ENCODE measurements at regions not wholly inside any gene's neighbourhood (a gene's known extent, or its start where the extent isn't known, plus 50 kb on each side); places are given as distances from the start of the nearest gene placed in this dataset.
A peak's percentile ranks its signal among the peaks of the same experiment; 100 is the strongest.

DNA sequence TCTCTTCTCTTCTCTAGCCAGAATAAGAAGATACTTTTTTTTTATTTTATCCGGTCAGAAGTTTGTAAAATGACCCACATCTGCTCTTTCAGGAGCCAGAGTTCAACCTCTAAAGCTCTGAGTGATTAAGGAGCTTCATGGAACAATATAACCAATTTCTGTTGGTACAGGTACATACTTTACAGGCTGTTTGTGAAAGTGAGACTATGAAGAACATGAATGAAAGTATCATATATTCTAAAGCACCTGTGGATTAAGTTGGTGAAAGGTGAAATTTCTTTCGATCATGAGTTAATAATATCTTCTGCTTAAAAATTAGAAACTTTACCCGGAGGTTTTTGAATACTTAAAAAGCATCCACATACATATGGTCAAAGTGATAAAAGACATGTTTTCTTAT is 65.2 kb downstream of the DMRT2 start:
- no peaks in the 10 kb centered on the region for H3K4me1 Mint-ChIP-seq
- H3K27me3 Mint-ChIP-seq (ENCODE audit: low read depth) = peaks cover 5% of the 10 kb centered on the region
- H3K9me3 Mint-ChIP-seq = peaks cover 14% of the 10 kb centered on the region
- H3K4me3 Mint-ChIP-seq = no peak overlapping the region
- no peak overlapping the region for H3K27ac Mint-ChIP-seq
- TF ChIP-seq, protein P1, sequence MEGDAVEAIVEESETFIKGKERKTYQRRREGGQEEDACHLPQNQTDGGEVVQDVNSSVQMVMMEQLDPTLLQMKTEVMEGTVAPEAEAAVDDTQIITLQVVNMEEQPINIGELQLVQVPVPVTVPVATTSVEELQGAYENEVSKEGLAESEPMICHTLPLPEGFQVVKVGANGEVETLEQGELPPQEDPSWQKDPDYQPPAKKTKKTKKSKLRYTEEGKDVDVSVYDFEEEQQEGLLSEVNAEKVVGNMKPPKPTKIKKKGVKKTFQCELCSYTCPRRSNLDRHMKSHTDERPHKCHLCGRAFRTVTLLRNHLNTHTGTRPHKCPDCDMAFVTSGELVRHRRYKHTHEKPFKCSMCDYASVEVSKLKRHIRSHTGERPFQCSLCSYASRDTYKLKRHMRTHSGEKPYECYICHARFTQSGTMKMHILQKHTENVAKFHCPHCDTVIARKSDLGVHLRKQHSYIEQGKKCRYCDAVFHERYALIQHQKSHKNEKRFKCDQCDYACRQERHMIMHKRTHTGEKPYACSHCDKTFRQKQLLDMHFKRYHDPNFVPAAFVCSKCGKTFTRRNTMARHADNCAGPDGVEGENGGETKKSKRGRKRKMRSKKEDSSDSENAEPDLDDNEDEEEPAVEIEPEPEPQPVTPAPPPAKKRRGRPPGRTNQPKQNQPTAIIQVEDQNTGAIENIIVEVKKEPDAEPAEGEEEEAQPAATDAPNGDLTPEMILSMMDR (IDR thresholded peaks at IDR 0.05; ENCODE audit: unreplicated experiment in 3 of 3) = no peak
- no peaks in the 10 kb centered on the region for H3K36me3 Mint-ChIP-seq (ENCODE audit: low read depth)

DNA sequence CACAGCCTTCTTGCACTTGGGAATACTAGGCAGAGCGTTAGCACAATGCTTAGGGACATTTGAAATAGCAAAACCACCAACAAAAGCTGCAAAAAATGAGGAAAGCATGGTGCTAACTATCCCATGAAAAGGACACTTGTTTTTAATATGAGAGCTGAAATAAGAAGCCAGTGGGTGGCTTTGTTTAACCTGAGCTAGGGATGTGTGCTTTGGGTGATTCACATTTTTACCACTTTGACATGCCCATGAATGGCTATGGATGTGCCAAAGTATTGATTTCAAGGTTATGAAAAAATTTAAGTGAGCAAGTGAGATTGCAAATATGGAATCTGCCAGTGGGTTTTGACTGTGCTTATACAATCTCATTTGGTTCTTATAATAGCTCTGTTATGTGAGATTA is 67.3 kb downstream of the DMRT2 start:
- Mint-ChIP-seq H3K27me3 (ENCODE audit: low read depth) (peaks cover 5% of the 10 kb centered on the region), H3K36me3 (ENCODE audit: low read depth) (no peaks in the 10 kb centered on the region), H3K4me3 (no peak overlapping the region), H3K27ac (no peak overlapping the region), H3K9me3 (peaks cover 7% of the 10 kb centered on the region), H3K4me1 (no peaks in the 10 kb centered on the region)
- TF ChIP-seq, protein P1 (IDR thresholded peaks at IDR 0.05; ENCODE audit: unreplicated experiment in 3 of 3) = no peak

DNA sequence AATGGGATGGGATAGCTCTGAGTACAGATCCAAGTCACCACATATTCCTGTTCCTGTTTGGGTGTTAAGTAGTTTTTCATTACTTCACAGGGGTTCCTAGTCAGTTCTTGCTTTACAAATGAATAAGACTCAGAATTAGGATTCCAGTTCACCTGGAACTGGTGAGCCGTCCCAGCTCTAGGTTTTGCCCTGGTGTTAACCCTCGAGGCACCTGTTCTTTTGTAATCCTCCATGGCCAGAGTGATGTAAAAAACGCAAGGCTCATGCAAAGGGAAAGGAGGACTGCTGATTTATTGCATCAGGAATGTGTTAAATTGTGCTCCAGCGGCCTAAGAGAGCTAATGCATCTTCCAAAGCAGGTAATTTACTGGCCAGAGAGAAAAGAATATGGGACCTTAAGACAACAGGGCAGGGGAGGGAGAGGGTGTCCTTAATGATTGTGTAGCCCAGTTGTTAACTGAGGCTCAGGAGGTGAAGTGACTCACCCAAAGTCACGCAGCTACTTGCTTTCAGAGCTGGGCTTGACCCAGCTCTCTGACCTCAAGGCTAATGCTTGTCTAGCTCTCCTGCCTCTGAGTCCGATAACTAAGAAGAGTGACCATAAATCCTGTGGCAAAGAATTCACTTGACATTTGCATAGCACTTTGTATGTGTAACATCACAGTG is 70.5 kb downstream of the DMRT2 start:
- Mint-ChIP-seq H3K9me3 (no peaks in the 10 kb centered on the region), H3K27me3 (ENCODE audit: low read depth) (peaks cover 5% of the 10 kb centered on the region), H3K36me3 (ENCODE audit: low read depth) (no peaks in the 10 kb centered on the region), H3K27ac (no peak overlapping the region), H3K4me3 (no peak overlapping the region), H3K4me1 (peaks cover 5% of the 10 kb centered on the region)
- TF ChIP-seq, protein P1 (IDR thresholded peaks at IDR 0.05; ENCODE audit: unreplicated experiment in 3 of 3) = no peak

DNA sequence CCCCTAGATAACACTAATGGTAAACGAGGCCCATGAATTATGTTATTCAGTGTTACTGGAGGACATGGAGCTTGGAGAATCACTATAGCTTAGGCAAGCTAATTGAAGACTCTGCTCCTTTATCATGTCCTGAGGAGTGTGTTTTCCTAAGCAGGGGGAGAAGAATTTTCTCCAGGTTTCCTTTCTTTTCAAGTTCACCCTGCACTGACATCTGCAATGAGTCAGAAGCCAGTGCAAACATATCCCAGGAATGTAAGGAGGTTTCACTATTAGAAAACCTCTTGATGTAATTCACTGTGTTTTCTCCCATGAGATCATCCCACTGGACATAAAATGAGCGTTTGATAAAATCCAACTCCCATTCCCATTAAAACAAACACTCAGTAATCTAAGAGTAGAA is 75.6 kb downstream of the DMRT2 start:
- no peak overlapping the region for H3K4me3 Mint-ChIP-seq
- H3K4me1 Mint-ChIP-seq = peaks cover 11% of the 10 kb centered on the region
- no peaks in the 10 kb centered on the region for H3K27me3 Mint-ChIP-seq (ENCODE audit: low read depth)
- TF ChIP-seq, protein P1 (IDR thresholded peaks at IDR 0.05; ENCODE audit: unreplicated experiment in 3 of 3) = no peak
- no peaks in the 10 kb centered on the region for H3K36me3 Mint-ChIP-seq (ENCODE audit: low read depth)
- peak overlapping the region in 2 of 3 experiments; percentile 50 to 74 for H3K27ac Mint-ChIP-seq
- H3K9me3 Mint-ChIP-seq = no peaks in the 10 kb centered on the region

DNA sequence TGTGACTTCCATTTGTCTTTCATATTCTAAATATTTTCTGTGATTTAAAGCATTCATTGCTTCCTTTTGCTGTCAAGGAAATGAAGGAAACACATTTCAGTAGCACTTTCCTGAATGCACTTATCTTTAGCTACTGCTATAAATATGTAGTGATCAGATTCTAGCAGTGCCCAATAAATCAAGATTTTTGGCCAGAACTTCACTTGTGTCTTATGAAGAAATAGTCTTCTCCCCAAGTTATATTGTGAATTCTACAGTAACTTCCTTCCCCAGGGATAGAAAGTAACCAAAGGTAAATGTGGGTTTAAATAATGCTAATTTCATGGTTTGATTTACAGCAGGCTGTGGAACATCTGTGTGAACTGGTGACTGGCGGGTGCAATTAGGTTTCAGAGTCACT is 77.9 kb downstream of the DMRT2 start:
- Mint-ChIP-seq H3K27ac (no peak overlapping the region), H3K4me3 (no peak overlapping the region), H3K36me3 (ENCODE audit: low read depth) (no peaks in the 10 kb centered on the region), H3K27me3 (ENCODE audit: low read depth) (peaks cover 6% of the 10 kb centered on the region), H3K4me1 (peaks cover 11% of the 10 kb centered on the region), H3K9me3 (peaks cover 7% of the 10 kb centered on the region)
- TF ChIP-seq, protein P1 (IDR thresholded peaks at IDR 0.05; ENCODE audit: unreplicated experiment in 3 of 3) = no peak

DNA sequence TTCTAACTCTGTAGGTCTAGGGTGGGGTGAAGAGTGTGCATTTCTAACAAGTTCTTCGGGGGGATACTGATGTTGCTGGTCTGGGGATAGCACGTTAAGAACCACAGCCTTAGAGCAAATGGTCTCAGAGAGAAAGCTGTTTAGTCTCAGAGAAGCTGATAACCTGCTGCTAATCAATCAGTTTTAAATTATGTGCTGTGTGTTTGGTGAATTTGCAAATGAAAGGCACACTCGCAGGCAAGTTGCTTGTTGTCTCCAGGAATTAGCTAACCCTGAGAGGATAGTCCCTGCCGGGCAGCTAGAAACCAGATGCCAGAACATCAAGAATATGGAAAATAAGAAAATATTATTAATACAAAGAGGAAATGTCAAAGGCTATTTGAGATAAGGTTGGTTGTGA is 79.2 kb downstream of the DMRT2 start:
- H3K36me3 Mint-ChIP-seq (ENCODE audit: low read depth) = no peaks in the 10 kb centered on the region
- H3K9me3 Mint-ChIP-seq = peaks cover 7% of the 10 kb centered on the region
- TF ChIP-seq, protein P1 (IDR thresholded peaks at IDR 0.05; ENCODE audit: unreplicated experiment in 3 of 3) = no peak
- H3K4me1 Mint-ChIP-seq = peaks cover 11% of the 10 kb centered on the region
- no peak overlapping the region for H3K27ac Mint-ChIP-seq
- H3K4me3 Mint-ChIP-seq = no peak overlapping the region
- peaks cover 6% of the 10 kb centered on the region for H3K27me3 Mint-ChIP-seq (ENCODE audit: low read depth)

Measured in nephron (organoid).